GM12878 (cell line): ENCODE measurements at regions not wholly inside any gene's neighbourhood (a gene's known extent, or its start where the extent isn't known, plus 50 kb on each side); places are given as distances from the start of the nearest gene placed in this dataset.

Experiments used
- ASH2L ChIP-seq: fragments of 300-600, 200-600 bp; sonication (generic); IDR thresholded peaks from 2 replicates; pipeline ENCODE4 v1.6.1; 2017; ENCODE audit warnings: low read depth, mild to moderate bottlenecking, borderline replicate concordance
- ATF7 ChIP-seq: fragments of 450-650 bp; IDR thresholded peaks from 2 replicates; pipeline ENCODE4 v1.6.1; 2016; ENCODE audit warnings: low read depth, mild to moderate bottlenecking
- CBFB ChIP-seq: IDR thresholded peaks from 2 replicates; pipeline ENCODE4 v1.6.1; 2016; ENCODE audit warnings: antibody characterized with exemption, low read depth
- CBX5 ChIP-seq: sonication (generic); IDR thresholded peaks from 2 replicates; pipeline ENCODE4 v1.6.1; 2016; ENCODE audit warnings: low read depth, moderate library complexity, mild to moderate bottlenecking, inconsistent platforms
- EZH2 ChIP-seq: IDR thresholded peaks from 2 replicates; pipeline ENCODE4 v1.6.1; 2012; ENCODE audit warnings: low read depth, mild to moderate bottlenecking, control low read depth, inconsistent platforms, low read length, borderline replicate concordance; ENCODE audit not compliant: control insufficient read depth
- GABPA ChIP-seq: IDR thresholded peaks from 2 replicates; pipeline ENCODE4 v1.6.1; 2014; ENCODE audit warnings: antibody characterized with exemption, low read depth, mild to moderate bottlenecking, inconsistent platforms
- IKZF1 ChIP-seq: fragments of 450-650 bp; conservative IDR thresholded peaks from 2 replicates; pipeline ENCODE4 v1.6.1; 2017; ENCODE audit warnings: antibody characterized with exemption, mild to moderate bottlenecking
- KAT2A ChIP-seq: conservative IDR thresholded peaks from 2 replicates; pipeline ENCODE4 v1.6.1; 2011; ENCODE audit warnings: low read depth, low read length; ENCODE audit not compliant: control insufficient read depth
- MEF2A ChIP-seq: IDR thresholded peaks from 2 replicates; pipeline ENCODE4 v1.6.1; 2011; ENCODE audit warnings: low read depth, mild to moderate bottlenecking, low read length, moderate library complexity; ENCODE audit not compliant: insufficient read depth
- RCOR1 ChIP-seq: conservative IDR thresholded peaks from 2 replicates; pipeline ENCODE4 v1.6.1; 2012; ENCODE audit warnings: low read depth, low read length, improper control_type of control experiment
- RUNX3 ChIP-seq: IDR thresholded peaks from 2 replicates; pipeline ENCODE4 v1.6.1; 2012; ENCODE audit warnings: low read length, inconsistent platforms
- SP1 ChIP-seq: IDR thresholded peaks from one replicate; pipeline ENCODE4 v1.6.1; 2011; ENCODE audit warnings: low read depth, low read length
- SUPT20H ChIP-seq: IDR thresholded peaks from 2 replicates; pipeline ENCODE4 v1.6.1; 2011; ENCODE audit warnings: low read depth, mild to moderate bottlenecking, low read length, moderate library complexity, borderline replicate concordance; ENCODE audit not compliant: control insufficient read depth
- WRNIP1 ChIP-seq: IDR thresholded peaks from 2 replicates; pipeline ENCODE4 v1.6.1; 2011; ENCODE audit warnings: low read depth, low read length, improper control_type of control experiment, borderline replicate concordance
- YBX1 ChIP-seq: fragments of 450-650 bp; IDR thresholded peaks from 2 replicates; pipeline ENCODE4 v1.6.1; 2016; ENCODE audit warnings: antibody characterized with exemption
- ZBED1 ChIP-seq: IDR thresholded peaks from 2 replicates; pipeline ENCODE4 v1.6.1; 2016; ENCODE audit warnings: borderline replicate concordance
- TF ChIP-seq, protein P1 (sequence below): fragments of 450-650 bp; conservative IDR thresholded peaks from 2 replicates; pipeline ENCODE4 v1.6.1; 2017; ENCODE audit warnings: mild to moderate bottlenecking, moderate library complexity
- TF ChIP-seq, protein P2 (sequence below): IDR thresholded peaks from 2 replicates; pipeline ENCODE4 v1.6.1; 2012; ENCODE audit warnings: low read depth, low read length, improper control_type of control experiment
- TF ChIP-seq, protein P3 (sequence below): IDR thresholded peaks from 2 replicates; pipeline ENCODE4 v1.6.1; 2012; ENCODE audit warnings: low read depth, low read length, improper control_type of control experiment
- TF ChIP-seq, protein P4 (sequence below): fragments of 450-650 bp; IDR thresholded peaks from 2 replicates; pipeline ENCODE4 v1.6.1; 2018; ENCODE audit warnings: borderline replicate concordance, mild to moderate bottlenecking; ENCODE audit not compliant: partially characterized antibody
- TF ChIP-seq, protein P5 (sequence below): fragments of 450-650 bp; IDR thresholded peaks from 2 replicates; pipeline ENCODE4 v1.6.1; 2017; ENCODE audit warnings: mild to moderate bottlenecking, low read depth, inconsistent platforms; ENCODE audit not compliant: poor library complexity, severe bottlenecking
- TF ChIP-seq, protein P6 (sequence below): IDR thresholded peaks from 2 replicates; pipeline ENCODE4 v1.6.1; 2012; ENCODE audit warnings: low read length, inconsistent platforms

DNA sequence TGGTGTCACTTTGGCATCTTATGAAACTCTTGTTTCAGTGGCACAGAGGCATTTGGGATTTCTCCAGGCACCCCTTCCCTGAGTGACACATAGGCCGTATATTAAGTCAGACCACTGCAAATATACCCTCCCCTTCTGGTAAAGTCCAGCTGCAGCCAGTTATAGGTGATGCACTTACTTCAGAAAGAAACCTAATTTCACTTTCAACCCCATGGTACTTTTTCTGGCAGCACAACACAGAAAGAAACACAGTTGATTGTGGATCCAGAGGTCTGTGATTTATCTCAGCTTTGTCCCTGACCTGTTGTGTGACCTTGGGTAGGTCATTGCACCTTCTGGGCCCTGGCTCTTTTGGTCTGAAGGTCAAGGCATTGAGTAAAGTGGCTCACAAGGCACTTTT, 173.2 kb downstream of the BUB3 start (continued):
- TF ChIP-seq RUNX3 (peak; percentile 91), ZBED1 (peak; percentile 56; the same call in 1 of the 2 replicates), SP1 (peak; percentile 49), KAT2A (no peak), ATF7 (peak; percentile 22; the same call in 1 of the 2 replicates), CBFB (peak; percentile 65; the same call in 1 of the 2 replicates), MEF2A (peak; percentile 74), SUPT20H (no peak), IKZF1 (peak; percentile 63; the same call in 1 of the 2 replicates), ASH2L (no peak), RCOR1 (no peak), EZH2 (no peak), CBX5 (0 out of 2 replicates have a peak, but pooled peaks have one; percentile 34), YBX1 (no peak), WRNIP1 (no peak), GABPA (no peak)
- TF ChIP-seq, protein P1, sequence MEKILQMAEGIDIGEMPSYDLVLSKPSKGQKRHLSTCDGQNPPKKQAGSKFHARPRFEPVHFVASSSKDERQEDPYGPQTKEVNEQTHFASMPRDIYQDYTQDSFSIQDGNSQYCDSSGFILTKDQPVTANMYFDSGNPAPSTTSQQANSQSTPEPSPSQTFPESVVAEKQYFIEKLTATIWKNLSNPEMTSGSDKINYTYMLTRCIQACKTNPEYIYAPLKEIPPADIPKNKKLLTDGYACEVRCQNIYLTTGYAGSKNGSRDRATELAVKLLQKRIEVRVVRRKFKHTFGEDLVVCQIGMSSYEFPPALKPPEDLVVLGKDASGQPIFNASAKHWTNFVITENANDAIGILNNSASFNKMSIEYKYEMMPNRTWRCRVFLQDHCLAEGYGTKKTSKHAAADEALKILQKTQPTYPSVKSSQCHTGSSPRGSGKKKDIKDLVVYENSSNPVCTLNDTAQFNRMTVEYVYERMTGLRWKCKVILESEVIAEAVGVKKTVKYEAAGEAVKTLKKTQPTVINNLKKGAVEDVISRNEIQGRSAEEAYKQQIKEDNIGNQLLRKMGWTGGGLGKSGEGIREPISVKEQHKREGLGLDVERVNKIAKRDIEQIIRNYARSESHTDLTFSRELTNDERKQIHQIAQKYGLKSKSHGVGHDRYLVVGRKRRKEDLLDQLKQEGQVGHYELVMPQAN, result no peak
- TF ChIP-seq, protein P2, sequence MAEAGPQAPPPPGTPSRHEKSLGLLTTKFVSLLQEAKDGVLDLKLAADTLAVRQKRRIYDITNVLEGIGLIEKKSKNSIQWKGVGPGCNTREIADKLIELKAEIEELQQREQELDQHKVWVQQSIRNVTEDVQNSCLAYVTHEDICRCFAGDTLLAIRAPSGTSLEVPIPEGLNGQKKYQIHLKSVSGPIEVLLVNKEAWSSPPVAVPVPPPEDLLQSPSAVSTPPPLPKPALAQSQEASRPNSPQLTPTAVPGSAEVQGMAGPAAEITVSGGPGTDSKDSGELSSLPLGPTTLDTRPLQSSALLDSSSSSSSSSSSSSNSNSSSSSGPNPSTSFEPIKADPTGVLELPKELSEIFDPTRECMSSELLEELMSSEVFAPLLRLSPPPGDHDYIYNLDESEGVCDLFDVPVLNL, result no peak
- TF ChIP-seq, protein P3, sequence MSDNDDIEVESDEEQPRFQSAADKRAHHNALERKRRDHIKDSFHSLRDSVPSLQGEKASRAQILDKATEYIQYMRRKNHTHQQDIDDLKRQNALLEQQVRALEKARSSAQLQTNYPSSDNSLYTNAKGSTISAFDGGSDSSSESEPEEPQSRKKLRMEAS, result no peak
- TF ChIP-seq, protein P4, sequence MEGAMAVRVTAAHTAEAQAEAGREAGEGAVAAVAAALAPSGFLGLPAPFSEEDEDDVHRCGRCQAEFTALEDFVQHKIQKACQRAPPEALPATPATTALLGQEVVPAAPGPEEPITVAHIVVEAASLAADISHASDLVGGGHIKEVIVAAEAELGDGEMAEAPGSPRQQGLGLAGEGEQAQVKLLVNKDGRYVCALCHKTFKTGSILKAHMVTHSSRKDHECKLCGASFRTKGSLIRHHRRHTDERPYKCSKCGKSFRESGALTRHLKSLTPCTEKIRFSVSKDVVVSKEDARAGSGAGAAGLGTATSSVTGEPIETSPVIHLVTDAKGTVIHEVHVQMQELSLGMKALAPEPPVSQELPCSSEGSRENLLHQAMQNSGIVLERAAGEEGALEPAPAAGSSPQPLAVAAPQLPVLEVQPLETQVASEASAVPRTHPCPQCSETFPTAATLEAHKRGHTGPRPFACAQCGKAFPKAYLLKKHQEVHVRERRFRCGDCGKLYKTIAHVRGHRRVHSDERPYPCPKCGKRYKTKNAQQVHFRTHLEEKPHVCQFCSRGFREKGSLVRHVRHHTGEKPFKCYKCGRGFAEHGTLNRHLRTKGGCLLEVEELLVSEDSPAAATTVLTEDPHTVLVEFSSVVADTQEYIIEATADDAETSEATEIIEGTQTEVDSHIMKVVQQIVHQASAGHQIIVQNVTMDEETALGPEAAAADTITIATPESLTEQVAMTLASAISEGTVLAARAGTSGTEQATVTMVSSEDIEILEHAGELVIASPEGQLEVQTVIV, result no peak
- TF ChIP-seq, protein P5, sequence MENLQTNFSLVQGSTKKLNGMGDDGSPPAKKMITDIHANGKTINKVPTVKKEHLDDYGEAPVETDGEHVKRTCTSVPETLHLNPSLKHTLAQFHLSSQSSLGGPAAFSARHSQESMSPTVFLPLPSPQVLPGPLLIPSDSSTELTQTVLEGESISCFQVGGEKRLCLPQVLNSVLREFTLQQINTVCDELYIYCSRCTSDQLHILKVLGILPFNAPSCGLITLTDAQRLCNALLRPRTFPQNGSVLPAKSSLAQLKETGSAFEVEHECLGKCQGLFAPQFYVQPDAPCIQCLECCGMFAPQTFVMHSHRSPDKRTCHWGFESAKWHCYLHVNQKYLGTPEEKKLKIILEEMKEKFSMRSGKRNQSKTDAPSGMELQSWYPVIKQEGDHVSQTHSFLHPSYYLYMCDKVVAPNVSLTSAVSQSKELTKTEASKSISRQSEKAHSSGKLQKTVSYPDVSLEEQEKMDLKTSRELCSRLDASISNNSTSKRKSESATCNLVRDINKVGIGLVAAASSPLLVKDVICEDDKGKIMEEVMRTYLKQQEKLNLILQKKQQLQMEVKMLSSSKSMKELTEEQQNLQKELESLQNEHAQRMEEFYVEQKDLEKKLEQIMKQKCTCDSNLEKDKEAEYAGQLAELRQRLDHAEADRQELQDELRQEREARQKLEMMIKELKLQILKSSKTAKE, result peak; percentile 66
- TF ChIP-seq, protein P6, sequence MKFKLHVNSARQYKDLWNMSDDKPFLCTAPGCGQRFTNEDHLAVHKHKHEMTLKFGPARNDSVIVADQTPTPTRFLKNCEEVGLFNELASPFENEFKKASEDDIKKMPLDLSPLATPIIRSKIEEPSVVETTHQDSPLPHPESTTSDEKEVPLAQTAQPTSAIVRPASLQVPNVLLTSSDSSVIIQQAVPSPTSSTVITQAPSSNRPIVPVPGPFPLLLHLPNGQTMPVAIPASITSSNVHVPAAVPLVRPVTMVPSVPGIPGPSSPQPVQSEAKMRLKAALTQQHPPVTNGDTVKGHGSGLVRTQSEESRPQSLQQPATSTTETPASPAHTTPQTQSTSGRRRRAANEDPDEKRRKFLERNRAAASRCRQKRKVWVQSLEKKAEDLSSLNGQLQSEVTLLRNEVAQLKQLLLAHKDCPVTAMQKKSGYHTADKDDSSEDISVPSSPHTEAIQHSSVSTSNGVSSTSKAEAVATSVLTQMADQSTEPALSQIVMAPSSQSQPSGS, result peak; percentile 66
